ENCODE measurements at regions not wholly inside any gene's neighbourhood (a gene's known extent, or its start where the extent isn't known, plus 50 kb on each side); places are given as distances from the start of the nearest gene placed in this dataset.

DNA sequence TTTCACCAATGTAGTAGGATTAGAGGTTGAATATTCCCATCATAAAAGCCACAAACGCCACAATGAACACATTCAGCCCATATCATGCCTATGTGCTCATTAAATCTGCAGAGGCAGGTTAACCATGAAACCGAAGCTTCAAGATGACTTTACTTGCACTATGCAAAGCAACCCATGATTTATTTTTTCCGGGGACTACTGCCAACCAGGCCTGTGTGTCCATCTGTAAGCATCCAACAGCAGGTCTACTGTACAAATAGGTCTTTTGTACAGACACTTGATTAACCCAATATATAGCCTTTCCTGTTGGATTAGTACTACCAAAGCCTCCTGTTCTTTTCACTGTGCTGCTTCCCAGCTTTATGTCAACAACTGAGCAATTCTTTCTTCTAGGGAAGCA is 104.9 kb upstream of the CDH10 start:
- TF ChIP-seq ZNF8 (CRISPR knock-in tag; IDR thresholded peaks at IDR 0.05) (no peak), ISL1 (CRISPR knock-in tag; IDR thresholded peaks at IDR 0.05) (no peak), ZNF565 (CRISPR knock-in tag; conservative IDR thresholded peaks at IDR 0.05; ENCODE audit: low read depth) (no peak), OSR1 (CRISPR knock-in tag; IDR thresholded peaks at IDR 0.05) (no peak), ZC3H10 (CRISPR knock-in tag; IDR thresholded peaks at IDR 0.05) (no peak), GLIS3 (CRISPR knock-in tag; IDR thresholded peaks at IDR 0.05) (no peak), TSHZ2 (CRISPR knock-in tag; IDR thresholded peaks at IDR 0.05) (no peak), ARNTL (CRISPR knock-in tag; IDR thresholded peaks at IDR 0.05; ENCODE audit: borderline replicate concordance, low read depth) (no peak), ZNF70 (CRISPR knock-in tag; IDR thresholded peaks at IDR 0.05) (no peak), TCF4 (CRISPR knock-in tag; IDR thresholded peaks at IDR 0.05; ENCODE audit: borderline replicate concordance) (no peak), RARB (CRISPR knock-in tag; IDR thresholded peaks at IDR 0.05) (no peak), TOX (CRISPR knock-in tag; IDR thresholded peaks at IDR 0.05; ENCODE audit: borderline replicate concordance) (no peak)
- TF ChIP-seq, protein P1, sequence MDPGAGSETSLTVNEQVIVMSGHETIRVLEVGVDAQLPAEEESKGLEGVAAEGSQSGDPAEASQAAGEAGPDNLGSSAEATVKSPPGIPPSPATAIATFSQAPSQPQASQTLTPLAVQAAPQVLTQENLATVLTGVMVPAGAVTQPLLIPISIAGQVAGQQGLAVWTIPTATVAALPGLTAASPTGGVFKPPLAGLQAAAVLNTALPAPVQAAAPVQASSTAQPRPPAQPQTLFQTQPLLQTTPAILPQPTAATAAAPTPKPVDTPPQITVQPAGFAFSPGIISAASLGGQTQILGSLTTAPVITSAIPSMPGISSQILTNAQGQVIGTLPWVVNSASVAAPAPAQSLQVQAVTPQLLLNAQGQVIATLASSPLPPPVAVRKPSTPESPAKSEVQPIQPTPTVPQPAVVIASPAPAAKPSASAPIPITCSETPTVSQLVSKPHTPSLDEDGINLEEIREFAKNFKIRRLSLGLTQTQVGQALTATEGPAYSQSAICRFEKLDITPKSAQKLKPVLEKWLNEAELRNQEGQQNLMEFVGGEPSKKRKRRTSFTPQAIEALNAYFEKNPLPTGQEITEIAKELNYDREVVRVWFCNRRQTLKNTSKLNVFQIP (CRISPR knock-in tag; IDR thresholded peaks at IDR 0.05; ENCODE audit: borderline replicate concordance, low read depth): no peak
- no peak for ATAC-seq

- no peak for ATAC-seq
- TF ChIP-seq, protein P2, sequence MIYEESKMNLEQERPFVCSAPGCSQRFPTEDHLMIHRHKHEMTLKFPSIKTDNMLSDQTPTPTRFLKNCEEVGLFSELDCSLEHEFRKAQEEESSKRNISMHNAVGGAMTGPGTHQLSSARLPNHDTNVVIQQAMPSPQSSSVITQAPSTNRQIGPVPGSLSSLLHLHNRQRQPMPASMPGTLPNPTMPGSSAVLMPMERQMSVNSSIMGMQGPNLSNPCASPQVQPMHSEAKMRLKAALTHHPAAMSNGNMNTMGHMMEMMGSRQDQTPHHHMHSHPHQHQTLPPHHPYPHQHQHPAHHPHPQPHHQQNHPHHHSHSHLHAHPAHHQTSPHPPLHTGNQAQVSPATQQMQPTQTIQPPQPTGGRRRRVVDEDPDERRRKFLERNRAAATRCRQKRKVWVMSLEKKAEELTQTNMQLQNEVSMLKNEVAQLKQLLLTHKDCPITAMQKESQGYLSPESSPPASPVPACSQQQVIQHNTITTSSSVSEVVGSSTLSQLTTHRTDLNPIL (CRISPR knock-in tag; IDR thresholded peaks at IDR 0.05; ENCODE audit: low read depth): no peak
- TF ChIP-seq ZNF70 (CRISPR knock-in tag; IDR thresholded peaks at IDR 0.05) (no peak), ZFP3 (CRISPR knock-in tag; IDR thresholded peaks at IDR 0.05) (no peak)
Observed at GRCh38 chr5:24747327-24747726, 102.5 kb upstream of the CDH10 start.

DNA sequence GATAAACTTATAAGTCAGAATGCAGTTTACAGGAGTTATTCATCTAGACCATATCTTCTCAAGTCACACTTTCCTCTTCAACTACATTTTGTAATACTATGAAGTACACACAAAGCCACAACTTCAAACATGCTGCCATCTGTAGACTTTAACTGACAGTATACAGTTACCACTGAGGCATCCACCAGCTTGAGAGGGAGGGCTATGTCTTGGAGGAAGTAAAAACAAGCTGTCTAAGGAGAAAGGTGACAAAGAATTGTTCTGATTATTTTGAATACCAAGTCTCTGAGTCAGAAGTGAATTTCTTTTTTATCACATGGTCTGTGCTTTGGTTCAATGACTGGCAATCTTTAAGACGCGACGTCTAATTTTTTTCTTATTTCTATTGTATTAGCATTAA is 97.6 kb upstream of the CDH10 start:
- TF ChIP-seq ZNF565 (CRISPR knock-in tag; conservative IDR thresholded peaks at IDR 0.05; ENCODE audit: low read depth) (no peak), GLIS3 (CRISPR knock-in tag; IDR thresholded peaks at IDR 0.05) (no peak), ISL1 (CRISPR knock-in tag; IDR thresholded peaks at IDR 0.05) (no peak), ARNTL (CRISPR knock-in tag; IDR thresholded peaks at IDR 0.05; ENCODE audit: borderline replicate concordance, low read depth) (no peak), TCF4 (CRISPR knock-in tag; IDR thresholded peaks at IDR 0.05; ENCODE audit: borderline replicate concordance) (no peak), TOX (CRISPR knock-in tag; IDR thresholded peaks at IDR 0.05; ENCODE audit: borderline replicate concordance) (no peak), ESRRG (CRISPR knock-in tag; IDR thresholded peaks at IDR 0.05) (no peak), ZNF70 (CRISPR knock-in tag; IDR thresholded peaks at IDR 0.05) (no peak)
- TF ChIP-seq, protein P3, sequence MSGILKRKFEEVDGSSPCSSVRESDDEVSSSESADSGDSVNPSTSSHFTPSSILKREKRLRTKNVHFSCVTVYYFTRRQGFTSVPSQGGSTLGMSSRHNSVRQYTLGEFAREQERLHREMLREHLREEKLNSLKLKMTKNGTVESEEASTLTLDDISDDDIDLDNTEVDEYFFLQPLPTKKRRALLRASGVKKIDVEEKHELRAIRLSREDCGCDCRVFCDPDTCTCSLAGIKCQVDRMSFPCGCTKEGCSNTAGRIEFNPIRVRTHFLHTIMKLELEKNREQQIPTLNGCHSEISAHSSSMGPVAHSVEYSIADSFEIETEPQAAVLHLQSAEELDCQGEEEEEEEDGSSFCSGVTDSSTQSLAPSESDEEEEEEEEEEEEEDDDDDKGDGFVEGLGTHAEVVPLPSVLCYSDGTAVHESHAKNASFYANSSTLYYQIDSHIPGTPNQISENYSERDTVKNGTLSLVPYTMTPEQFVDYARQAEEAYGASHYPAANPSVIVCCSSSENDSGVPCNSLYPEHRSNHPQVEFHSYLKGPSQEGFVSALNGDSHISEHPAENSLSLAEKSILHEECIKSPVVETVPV (CRISPR knock-in tag; IDR thresholded peaks at IDR 0.05): no peak
- TF ChIP-seq, protein P2 (CRISPR knock-in tag; IDR thresholded peaks at IDR 0.05; ENCODE audit: low read depth): no peak
- ATAC-seq: no peak

DNA sequence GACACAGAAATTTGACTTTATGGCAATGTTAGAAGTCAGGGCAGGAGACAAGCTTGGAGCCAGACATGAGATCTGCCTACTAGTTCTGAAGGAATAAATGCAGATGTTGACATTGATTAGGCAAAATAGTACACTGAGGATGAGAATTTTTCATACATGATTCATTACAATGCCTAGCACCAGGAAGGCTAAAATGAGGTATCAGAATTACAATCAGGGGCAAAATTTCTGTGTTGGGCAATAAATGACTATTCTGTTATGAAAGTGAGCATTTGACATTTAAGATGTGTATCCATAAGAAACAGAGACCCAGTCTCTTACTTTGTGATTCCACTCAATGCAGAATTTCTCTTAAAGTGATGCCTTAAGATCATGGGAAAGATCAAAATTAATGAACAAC is 92.4 kb upstream of the CDH10 start:
- TF ChIP-seq ZNF565 (CRISPR knock-in tag; conservative IDR thresholded peaks at IDR 0.05; ENCODE audit: low read depth): no peak
- ATAC-seq: no peak

- no peak for TF ChIP-seq GLIS3 (CRISPR knock-in tag; IDR thresholded peaks at IDR 0.05)
- TF ChIP-seq TSHZ2 (CRISPR knock-in tag; IDR thresholded peaks at IDR 0.05): no peak
- ATAC-seq: no peak
Observed at GRCh38 chr5:24735284-24735683, 90.5 kb upstream of the CDH10 start.

Measured in SK-N-SH treated with all-trans-retinoic acid at 6 μM for 48 hours (cell line).